ENCODE measurements at regions not wholly inside any gene's neighbourhood (a gene's known extent, or its start where the extent isn't known, plus 50 kb on each side); places are given as distances from the start of the nearest gene placed in this dataset.

GRCh38 chr3:144463911-144464310 lies 492.3 kb downstream of the DIPK2A start (continued):
- TF ChIP-seq, protein P1, sequence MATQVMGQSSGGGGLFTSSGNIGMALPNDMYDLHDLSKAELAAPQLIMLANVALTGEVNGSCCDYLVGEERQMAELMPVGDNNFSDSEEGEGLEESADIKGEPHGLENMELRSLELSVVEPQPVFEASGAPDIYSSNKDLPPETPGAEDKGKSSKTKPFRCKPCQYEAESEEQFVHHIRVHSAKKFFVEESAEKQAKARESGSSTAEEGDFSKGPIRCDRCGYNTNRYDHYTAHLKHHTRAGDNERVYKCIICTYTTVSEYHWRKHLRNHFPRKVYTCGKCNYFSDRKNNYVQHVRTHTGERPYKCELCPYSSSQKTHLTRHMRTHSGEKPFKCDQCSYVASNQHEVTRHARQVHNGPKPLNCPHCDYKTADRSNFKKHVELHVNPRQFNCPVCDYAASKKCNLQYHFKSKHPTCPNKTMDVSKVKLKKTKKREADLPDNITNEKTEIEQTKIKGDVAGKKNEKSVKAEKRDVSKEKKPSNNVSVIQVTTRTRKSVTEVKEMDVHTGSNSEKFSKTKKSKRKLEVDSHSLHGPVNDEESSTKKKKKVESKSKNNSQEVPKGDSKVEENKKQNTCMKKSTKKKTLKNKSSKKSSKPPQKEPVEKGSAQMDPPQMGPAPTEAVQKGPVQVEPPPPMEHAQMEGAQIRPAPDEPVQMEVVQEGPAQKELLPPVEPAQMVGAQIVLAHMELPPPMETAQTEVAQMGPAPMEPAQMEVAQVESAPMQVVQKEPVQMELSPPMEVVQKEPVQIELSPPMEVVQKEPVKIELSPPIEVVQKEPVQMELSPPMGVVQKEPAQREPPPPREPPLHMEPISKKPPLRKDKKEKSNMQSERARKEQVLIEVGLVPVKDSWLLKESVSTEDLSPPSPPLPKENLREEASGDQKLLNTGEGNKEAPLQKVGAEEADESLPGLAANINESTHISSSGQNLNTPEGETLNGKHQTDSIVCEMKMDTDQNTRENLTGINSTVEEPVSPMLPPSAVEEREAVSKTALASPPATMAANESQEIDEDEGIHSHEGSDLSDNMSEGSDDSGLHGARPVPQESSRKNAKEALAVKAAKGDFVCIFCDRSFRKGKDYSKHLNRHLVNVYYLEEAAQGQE (IDR thresholded peaks at IDR 0.05; ENCODE audit: unreplicated experiment), result no peak
- TF ChIP-seq ZNF114 (CRISPR knock-in tag; IDR thresholded peaks at IDR 0.05), result no peak
- no peak for TF ChIP-seq EZH2 (IDR thresholded peaks at IDR 0.05; ENCODE audit: low read depth, unreplicated experiment)
- TF ChIP-seq EZH2phosphoT487 (IDR thresholded peaks at IDR 0.05; ENCODE audit: unreplicated experiment), result no peak
- TF ChIP-seq POLR2AphosphoS5 (IDR thresholded peaks at IDR 0.05; ENCODE audit: low read depth), result no peak
- TF ChIP-seq ETS1 (IDR thresholded peaks at IDR 0.05), result no peak

- H3K9me2 ChIP-seq (ENCODE audit: insufficient read depth), result no peaks in the 10 kb centered on the region
- H3K4me3 ChIP-seq, result no peak overlapping the region
- H3F3A ChIP-seq (replicated peaks; ENCODE audit: low read depth), result no peaks in the 10 kb centered on the region
- ATAC-seq (no peak), DNase-seq (ENCODE audit: low spot score) (no peak)
- no peak overlapping the region for H3K4me2 ChIP-seq
- H2AFZ ChIP-seq, result no peak overlapping the region
- no peak overlapping the region for H3K27ac ChIP-seq (ENCODE audit: low read depth)
- H3K4me1 Mint-ChIP-seq, result peaks cover 26% of the 10 kb centered on the region
- H3K36me3 ChIP-seq (ENCODE audit: insufficient read depth), result no peaks in the 10 kb centered on the region
- H3K27me3 ChIP-seq (ENCODE audit: insufficient read depth), result no peaks in the 10 kb centered on the region
- H3K27ac Mint-ChIP-seq, result no peak overlapping the region; the same call in 1 of the 2 replicates
- H3K4me1 ChIP-seq (ENCODE audit: insufficient read depth), result peaks cover 5% of the 10 kb centered on the region
- no peaks in the 10 kb centered on the region for H3K36me3 Mint-ChIP-seq (ENCODE audit: low read depth)
- H3K9me3 Mint-ChIP-seq, result no peaks in the 10 kb centered on the region
- no peaks in the 10 kb centered on the region for H3K79me2 ChIP-seq (replicated peaks; ENCODE audit: insufficient read depth)
- H4K20me1 ChIP-seq (replicated peaks; ENCODE audit: insufficient read depth), result no peaks in the 10 kb centered on the region
- H3K4me3 Mint-ChIP-seq, result no peak overlapping the region
- no peaks in the 10 kb centered on the region for H3K27me3 Mint-ChIP-seq (ENCODE audit: insufficient read depth, low read depth, poor library complexity)
- TF ChIP-seq POLR2AphosphoS5 (IDR thresholded peaks at IDR 0.05; ENCODE audit: low read depth) (no peak), JUNB (IDR thresholded peaks at IDR 0.05; ENCODE audit: unreplicated experiment) (no peak), EZH2phosphoT487 (IDR thresholded peaks at IDR 0.05; ENCODE audit: unreplicated experiment) (no peak), ZNF462 (CRISPR knock-in tag; IDR thresholded peaks at IDR 0.05) (no peak), EZH2 (IDR thresholded peaks at IDR 0.05; ENCODE audit: low read depth, unreplicated experiment) (no peak), ZNF114 (CRISPR knock-in tag; IDR thresholded peaks at IDR 0.05) (no peak), CREB1 (CRISPR knock-in tag; IDR thresholded peaks at IDR 0.05; ENCODE audit: low read depth) (no peak), CTCF (conservative IDR thresholded peaks at IDR 0.05; ENCODE audit: low read depth in 2 of 2) (no peak)
Observed at GRCh38 chr3:144466114-144466513, 494.5 kb downstream of the DIPK2A start.
